HCT116 (cell line): ENCODE measurements at regions not wholly inside any gene's neighbourhood (a gene's known extent, or its start where the extent isn't known, plus 50 kb on each side); places are given as distances from the start of the nearest gene placed in this dataset.

Source experiments
- ATAC-seq: fragments of 200-7000 bp; cut with Tn5 transposase; 2 replicates; pipeline ENCODE4 v1.9.1; 2020; ENCODE audit warnings: mild to moderate bottlenecking, moderate library complexity
- BruUV-seq: library from RNA; stranded (reverse); fragments of 400-500 nt; replicated peaks from 2 replicates; lab custom pipeline; 2021; lab: Mats Ljungman, UMichigan
- CTCF ChIA-PET: fragments of 300-600 bp; sonication (Branson Sonifier 250); formaldehyde crosslinking; loops from one replicate; lab custom pipeline; 2021; ENCODE audit warnings: antibody characterized with exemption; lab: Charles Lee
- POLR2A ChIA-PET: fragments of 300-600, 350-600 bp; sonication (Branson Sonifier 250); formaldehyde crosslinking; loops from one replicate; lab custom pipeline; 2021; ENCODE audit warnings: antibody characterized with exemption; lab: Charles Lee
- RAD21 ChIA-PET, 2 experiments: fragments of 300-600 bp; sonication (Branson Sonifier 250); formaldehyde crosslinking; loops; one replicate each; lab custom pipeline; 2023; ENCODE audit warnings: low total read pairs in 2 of 2; ENCODE audit not compliant: uncharacterized antibody in 2 of 2, unreplicated experiment in 2 of 2, low non-redundant PET in 1 of 2; lab: Charles Lee
- DNase-seq: peaks from one replicate; pipeline ENCODE4 v3.0.0-alpha.2; 2010; ENCODE audit warnings: low read depth, low spot score
- H2AFZ ChIP-seq: fragments of 200-600 bp; shearing (Covaris generic), sonication (generic); 2 replicates; pipeline ENCODE4 v1.6.1; 2017; ENCODE audit warnings: low read depth, mixed run types, mixed read lengths, antibody characterized with exemption, low read length; ENCODE audit not compliant: poor library complexity, severe bottlenecking
- H3K27ac ChIP-seq: 2 replicates; pipeline ENCODE4 v1.5.1; 2012; ENCODE audit warnings: low read depth, low read length
- H3K27me3 ChIP-seq: fragments of 200-600 bp; sonication (generic); 2 replicates; pipeline ENCODE4 v1.6.1; 2016; ENCODE audit warnings: mixed run types, low read length, mixed read lengths; ENCODE audit not compliant: insufficient read depth
- H3K36me3 ChIP-seq, 2 experiments: fragments of 200-500 bp in 1 of 2; fragments of 200-600 bp in 1 of 2; sonication (Bioruptor generic) in 1 of 2; sonication (generic) in 1 of 2; 2 replicates each; pipeline versions ENCODE4 v1.5.1 to v1.6.1; 2014 to 2016; ENCODE audit warnings: low read length in 2 of 2, inconsistent platforms in 1 of 2, mixed read lengths in 1 of 2, mixed run types in 1 of 2; ENCODE audit not compliant: insufficient read depth in 2 of 2, control insufficient read depth in 1 of 2
- H3K4me1 ChIP-seq, 2 experiments: fragments of 200-600 bp in 1 of 2; sonication (generic) in 1 of 2; 2 replicates each; pipeline versions ENCODE4 v1.5.1 to v1.6.1; 2012 to 2017; ENCODE audit warnings: low read length in 2 of 2, inconsistent platforms in 1 of 2, mild to moderate bottlenecking in 1 of 2, mixed read lengths in 1 of 2, mixed run types in 1 of 2, moderate library complexity in 1 of 2; ENCODE audit not compliant: insufficient read depth in 2 of 2, control insufficient read depth in 1 of 2
- H3K4me2 ChIP-seq: fragments of 200-600 bp; sonication (generic); 2 replicates; pipeline ENCODE4 v1.6.1; 2017; ENCODE audit warnings: mixed run types, low read length, mixed read lengths
- H3K4me3 ChIP-seq, 2 experiments: fragments of 200-600 bp in 1 of 2; sonication (generic) in 1 of 2; replicated peaks in 1 of 2; 2 replicates each; pipeline ENCODE4 v1.5.1; 2011 to 2016; ENCODE audit warnings: low read length in 2 of 2, control low read depth in 1 of 2, low read depth in 1 of 2, mild to moderate bottlenecking in 1 of 2, mixed read lengths in 1 of 2, mixed run types in 1 of 2
- H3K79me2 ChIP-seq: fragments of 200-600 bp; sonication (generic); 2 replicates; pipeline ENCODE4 v1.6.1; 2017; ENCODE audit warnings: mild to moderate bottlenecking, mixed run types, low read length, moderate library complexity, mixed read lengths; ENCODE audit not compliant: insufficient read depth
- H3K9ac ChIP-seq: fragments of 200-600 bp; sonication (generic); 2 replicates; pipeline ENCODE4 v1.6.1; 2016; ENCODE audit warnings: low read length, mixed read lengths
- H3K9me2 ChIP-seq: fragments of 200-600 bp; sonication (generic), shearing (Covaris generic); 2 replicates; pipeline ENCODE4 v1.6.1; 2017; ENCODE audit warnings: mixed run types, mild to moderate bottlenecking, moderate library complexity; ENCODE audit not compliant: insufficient read depth
- H3K9me3 ChIP-seq, 2 experiments: fragments of 200-500 bp in 1 of 2; fragments of 200-600 bp in 1 of 2; sonication (Bioruptor generic) in 1 of 2; sonication (generic) in 1 of 2; 2 replicates each; pipeline ENCODE4 v1.6.1; 2014 to 2017; ENCODE audit warnings: low read length in 2 of 2, mixed read lengths in 2 of 2, inconsistent platforms in 1 of 2, low read depth in 1 of 2, mild to moderate bottlenecking in 1 of 2, mixed run types in 1 of 2, moderate library complexity in 1 of 2; ENCODE audit not compliant: control insufficient read depth in 1 of 2, insufficient read depth in 1 of 2
- H4K20me1 ChIP-seq: fragments of 200-600 bp; sonication (generic), shearing (Covaris generic); 2 replicates; pipeline ENCODE4 v1.6.1; 2017; ENCODE audit warnings: mixed run types, mild to moderate bottlenecking, moderate library complexity; ENCODE audit not compliant: insufficient read depth
- CBX3 ChIP-seq: IDR thresholded peaks from 2 replicates; pipeline ENCODE4 v1.6.1; 2012; ENCODE audit warnings: low read depth
- ELF1 ChIP-seq: IDR thresholded peaks from 2 replicates; pipeline ENCODE4 v1.6.1; 2012; ENCODE audit warnings: low read depth, borderline replicate concordance
- FOSL1 ChIP-seq: IDR thresholded peaks from 2 replicates; pipeline ENCODE4 v1.6.1; 2012; ENCODE audit warnings: low read depth
- JUND ChIP-seq: IDR thresholded peaks from 2 replicates; pipeline ENCODE4 v1.6.1; 2012
- POLR2A ChIP-seq: IDR thresholded peaks from 2 replicates; pipeline ENCODE4 v1.7.0; 2011; ENCODE audit warnings: borderline replicate concordance; ENCODE audit not compliant: insufficient read depth, insufficient read length; ENCODE audit errors: extremely low read depth
- POLR2AphosphoS5 ChIP-seq: IDR thresholded peaks from 2 replicates; pipeline ENCODE4 v1.6.1; 2011; ENCODE audit warnings: mild to moderate bottlenecking, low read depth, low read length, moderate library complexity
- TCF7L2 ChIP-seq: IDR thresholded peaks from 2 replicates; pipeline ENCODE4 v1.7.0; 2011; ENCODE audit warnings: borderline replicate concordance, inconsistent platforms; ENCODE audit not compliant: insufficient read depth, insufficient read length; ENCODE audit errors: extremely low read depth
- ZFX ChIP-seq: fragments of 450-650 bp; IDR thresholded peaks from 2 replicates; pipeline ENCODE4 v1.6.1; 2017
- ZNF274 ChIP-seq: fragments of 200-500 bp; sonication (Bioruptor generic); IDR thresholded peaks from 2 replicates; pipeline ENCODE4 v1.6.1; 2014; ENCODE audit warnings: mild to moderate bottlenecking, low read depth, low read length, inconsistent platforms
- intact Hi-C: fragments of 100-400 bp; cut with micrococcal nuclease; formaldehyde crosslinking; loops from 2 replicates; pipeline ENCODE4 v1.10.0; 2022
- TF ChIP-seq, protein P1 (sequence below): IDR thresholded peaks from 2 replicates; pipeline ENCODE4 v1.6.1; 2012
- TF ChIP-seq, protein P2 (sequence below): IDR thresholded peaks from 2 replicates; pipeline ENCODE4 v1.6.1; 2011; ENCODE audit warnings: mild to moderate bottlenecking, low read length, moderate library complexity; ENCODE audit not compliant: insufficient replicate concordance; ENCODE audit errors: extremely low read depth
- TF ChIP-seq, protein P3 (sequence below): IDR thresholded peaks from 2 replicates; pipeline ENCODE4 v1.6.1; 2012

DNA sequence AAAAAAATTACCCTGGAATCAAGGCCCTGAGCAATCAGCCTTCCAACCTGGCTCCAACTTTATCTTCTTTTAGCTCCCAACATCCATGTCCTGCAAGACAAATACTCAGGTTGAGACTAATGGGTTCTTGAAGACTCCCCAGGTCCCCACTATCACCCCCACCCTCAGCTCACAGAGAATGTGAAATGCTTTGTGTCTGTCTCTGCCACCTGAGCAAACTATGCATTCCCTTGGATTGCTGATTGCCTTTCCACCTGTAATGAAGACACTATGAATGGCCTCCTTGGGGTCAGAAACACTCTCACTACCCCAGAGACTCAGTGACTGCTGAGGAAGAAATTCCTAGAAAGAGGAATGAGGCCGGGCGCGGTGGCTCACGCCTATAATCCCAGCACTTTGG, 121.2 kb upstream of the GALNT2 start (continued):
- TF ChIP-seq, protein P1, sequence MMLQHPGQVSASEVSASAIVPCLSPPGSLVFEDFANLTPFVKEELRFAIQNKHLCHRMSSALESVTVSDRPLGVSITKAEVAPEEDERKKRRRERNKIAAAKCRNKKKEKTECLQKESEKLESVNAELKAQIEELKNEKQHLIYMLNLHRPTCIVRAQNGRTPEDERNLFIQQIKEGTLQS: no peak
- no peak for TF ChIP-seq CBX3

DNA sequence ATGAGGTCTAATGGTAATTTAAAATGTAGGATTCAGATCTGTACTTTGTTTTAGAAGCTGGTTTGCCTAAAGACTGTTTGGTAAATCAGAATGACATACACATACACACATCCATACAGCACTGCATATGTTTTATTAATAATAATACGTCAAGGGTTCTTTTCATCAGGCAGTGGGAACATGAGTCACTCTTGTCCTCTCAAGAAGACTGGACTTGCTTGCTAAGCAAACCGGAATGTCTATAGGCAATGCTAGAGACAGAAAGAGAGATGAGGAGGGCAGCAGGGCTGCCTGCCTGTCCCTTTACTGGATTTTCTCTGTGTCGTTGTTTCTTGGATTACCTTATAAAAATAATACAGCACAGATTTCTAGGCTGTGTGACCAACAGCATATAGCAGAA, 119.1 kb upstream of the GALNT2 start:
- BruUV-seq: no TSS peak
- Histone ChIP-seq H3K4me3 (no peak overlapping the region), H3K79me2 (no peaks in the 10 kb centered on the region), H3K4me1 (no peaks in the 10 kb centered on the region), H3K36me3 (no peaks in the 10 kb centered on the region), H3K27me3 (peaks cover 11% of the 10 kb centered on the region; the same call in 1 of the 2 replicates), H2AFZ (no peak overlapping the region), H3K9me3 (no peaks in the 10 kb centered on the region)
- RAD21 ChIA-PET: no interaction called here
- TF ChIP-seq, protein P2, sequence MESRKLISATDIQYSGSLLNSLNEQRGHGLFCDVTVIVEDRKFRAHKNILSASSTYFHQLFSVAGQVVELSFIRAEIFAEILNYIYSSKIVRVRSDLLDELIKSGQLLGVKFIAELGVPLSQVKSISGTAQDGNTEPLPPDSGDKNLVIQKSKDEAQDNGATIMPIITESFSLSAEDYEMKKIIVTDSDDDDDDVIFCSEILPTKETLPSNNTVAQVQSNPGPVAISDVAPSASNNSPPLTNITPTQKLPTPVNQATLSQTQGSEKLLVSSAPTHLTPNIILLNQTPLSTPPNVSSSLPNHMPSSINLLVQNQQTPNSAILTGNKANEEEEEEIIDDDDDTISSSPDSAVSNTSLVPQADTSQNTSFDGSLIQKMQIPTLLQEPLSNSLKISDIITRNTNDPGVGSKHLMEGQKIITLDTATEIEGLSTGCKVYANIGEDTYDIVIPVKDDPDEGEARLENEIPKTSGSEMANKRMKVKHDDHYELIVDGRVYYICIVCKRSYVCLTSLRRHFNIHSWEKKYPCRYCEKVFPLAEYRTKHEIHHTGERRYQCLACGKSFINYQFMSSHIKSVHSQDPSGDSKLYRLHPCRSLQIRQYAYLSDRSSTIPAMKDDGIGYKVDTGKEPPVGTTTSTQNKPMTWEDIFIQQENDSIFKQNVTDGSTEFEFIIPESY: no peak
- TF ChIP-seq POLR2AphosphoS5: no peak
- TF ChIP-seq TCF7L2: no peak
- no peak for TF ChIP-seq CBX3
- TF ChIP-seq JUND: no peak
- TF ChIP-seq ZFX: no peak
- TF ChIP-seq, protein P3, sequence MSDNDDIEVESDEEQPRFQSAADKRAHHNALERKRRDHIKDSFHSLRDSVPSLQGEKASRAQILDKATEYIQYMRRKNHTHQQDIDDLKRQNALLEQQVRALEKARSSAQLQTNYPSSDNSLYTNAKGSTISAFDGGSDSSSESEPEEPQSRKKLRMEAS: no peak
- TF ChIP-seq, protein P1: no peak
- no peak for TF ChIP-seq POLR2A
- TF ChIP-seq ELF1: no peak
- no peak for TF ChIP-seq FOSL1
- TF ChIP-seq ZNF274: no peak
- TF ChIP-seq, all 23 proteins: peak for 0
- ChIA-PET POLR2A (no interaction called here), CTCF (no interaction called here)
- H3K27ac ChIP-seq: no peak overlapping the region
- H3K9me2 ChIP-seq: no peaks in the 10 kb centered on the region
- DNase-seq (no peak), ATAC-seq (no peak)
- no peak overlapping the region for H3K4me2 ChIP-seq
- H4K20me1 ChIP-seq: no peaks in the 10 kb centered on the region
- no peak overlapping the region for H3K9ac ChIP-seq
- intact Hi-C loops: no loop called here
